ENCODE measurements at regions not wholly inside any gene's neighbourhood (a gene's known extent, or its start where the extent isn't known, plus 50 kb on each side); places are given as distances from the start of the nearest gene placed in this dataset.

DNA sequence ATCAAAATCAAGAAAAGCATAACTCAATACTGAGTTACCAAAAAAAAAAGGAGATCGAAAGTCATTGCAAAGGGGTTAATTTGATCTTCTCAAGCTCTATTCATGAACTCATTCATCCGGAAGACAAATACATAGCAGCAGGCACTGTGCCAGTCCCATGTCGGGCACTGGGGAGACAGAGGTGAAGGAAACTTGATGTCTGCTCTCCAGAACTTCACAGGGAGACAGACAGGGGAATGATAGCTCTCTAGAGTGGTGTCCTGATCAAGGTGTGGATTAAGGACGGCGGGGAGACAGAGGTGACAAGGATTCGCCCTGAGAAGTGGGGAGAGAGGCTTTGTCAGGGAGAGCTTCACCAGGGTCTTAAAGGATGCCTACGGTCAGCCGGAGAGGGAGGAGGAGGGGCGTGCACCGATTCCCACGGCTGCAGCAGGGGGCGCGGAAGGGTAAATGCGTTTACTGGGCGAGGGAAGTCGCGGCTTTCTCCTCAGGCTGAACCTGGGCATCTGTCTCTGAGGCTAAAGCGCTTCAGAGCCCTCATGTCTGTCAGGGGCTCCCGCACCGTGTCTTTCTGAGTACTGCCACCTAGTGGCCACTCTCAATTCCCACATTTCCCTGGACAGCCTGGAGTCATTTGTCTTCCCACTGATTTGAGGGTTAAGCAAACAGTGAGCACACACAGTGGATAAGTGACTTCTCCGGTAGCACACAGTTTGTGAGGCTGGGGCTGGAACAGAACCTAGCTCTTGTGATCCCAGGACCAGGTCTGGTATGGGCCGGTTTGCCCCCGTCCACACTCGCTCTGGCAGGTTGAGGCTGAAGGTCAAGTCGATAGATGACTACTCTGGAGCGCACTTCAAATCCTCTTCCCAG, 152.8 kb downstream of the TENT5C start:
- TF ChIP-seq, protein P1, sequence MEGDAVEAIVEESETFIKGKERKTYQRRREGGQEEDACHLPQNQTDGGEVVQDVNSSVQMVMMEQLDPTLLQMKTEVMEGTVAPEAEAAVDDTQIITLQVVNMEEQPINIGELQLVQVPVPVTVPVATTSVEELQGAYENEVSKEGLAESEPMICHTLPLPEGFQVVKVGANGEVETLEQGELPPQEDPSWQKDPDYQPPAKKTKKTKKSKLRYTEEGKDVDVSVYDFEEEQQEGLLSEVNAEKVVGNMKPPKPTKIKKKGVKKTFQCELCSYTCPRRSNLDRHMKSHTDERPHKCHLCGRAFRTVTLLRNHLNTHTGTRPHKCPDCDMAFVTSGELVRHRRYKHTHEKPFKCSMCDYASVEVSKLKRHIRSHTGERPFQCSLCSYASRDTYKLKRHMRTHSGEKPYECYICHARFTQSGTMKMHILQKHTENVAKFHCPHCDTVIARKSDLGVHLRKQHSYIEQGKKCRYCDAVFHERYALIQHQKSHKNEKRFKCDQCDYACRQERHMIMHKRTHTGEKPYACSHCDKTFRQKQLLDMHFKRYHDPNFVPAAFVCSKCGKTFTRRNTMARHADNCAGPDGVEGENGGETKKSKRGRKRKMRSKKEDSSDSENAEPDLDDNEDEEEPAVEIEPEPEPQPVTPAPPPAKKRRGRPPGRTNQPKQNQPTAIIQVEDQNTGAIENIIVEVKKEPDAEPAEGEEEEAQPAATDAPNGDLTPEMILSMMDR (IDR thresholded peaks at IDR 0.05 in 4 of 5, conservative IDR thresholded peaks at IDR 0.05 in 1 of 5), result peak; percentile 64 to 91 (median 84)
- TF ChIP-seq POLR2A (IDR thresholded peaks at IDR 0.05), result no peak

Measured in gastrocnemius medialis (tissue), 4 donors.